ENCODE measurements at regions not wholly inside any gene's neighbourhood (a gene's known extent, or its start where the extent isn't known, plus 50 kb on each side); places are given as distances from the start of the nearest gene placed in this dataset.
"Not testable (repeated sequence)": the region's sequence is repeated elsewhere in the genome, so short reads cannot be mapped to it uniquely, and the experiment has no call there.

GRCh38 chr2:150107816-150108215 lies 379.7 kb downstream of the RND3 start:
- DNase-seq, result no peak

- no peak for DNase-seq
These were observed 380.3 kb downstream of the RND3 start for GRCh38 chr2:150107170-150107569.

- DNase-seq, result no peak
These were observed 385.5 kb downstream of the RND3 start for GRCh38 chr2:150101947-150102346.

- DNase-seq, result no peak
These were observed 386.6 kb downstream of the RND3 start for GRCh38 chr2:150100834-150101233.

GRCh38 chr2:150100336-150100735 lies 387.1 kb downstream of the RND3 start:
- DNase-seq, result no peak

GRCh38 chr2:150099805-150100204 lies 387.7 kb downstream of the RND3 start:
- DNase-seq, result no peak

- DNase-seq, result no peak
These were observed 389.5 kb downstream of the RND3 start for GRCh38 chr2:150097901-150098531.

GRCh38 chr2:150097402-150097801 lies 390.1 kb downstream of the RND3 start:
- no peak for DNase-seq

GRCh38 chr2:150095361-150096095 lies 391.9 kb downstream of the RND3 start:
- DNase-seq, result peak in 1 of 3 donors; percentile 61

- DNase-seq, result peak; percentile 51 to 60 (median 59)
These were observed 395.6 kb downstream of the RND3 start for GRCh38 chr2:150091846-150092245.

GRCh38 chr2:150090031-150090430 lies 397.4 kb downstream of the RND3 start:
- DNase-seq, result no peak

GRCh38 chr2:150088538-150088937 lies 398.9 kb downstream of the RND3 start:
- no peak for DNase-seq

GRCh38 chr2:150085478-150085877 lies 402.0 kb downstream of the RND3 start:
- DNase-seq, result no peak

GRCh38 chr2:150081775-150082481 lies 405.5 kb downstream of the RND3 start:
- peak; percentile 74 to 93 (median 81) for DNase-seq

GRCh38 chr2:150076281-150076680 lies 411.2 kb downstream of the RND3 start:
- peak in 2 of 3 donors; percentile 30 to 55 for DNase-seq

- peak in 1 of 3 donors; percentile 66 for DNase-seq
These were observed 411.6 kb downstream of the RND3 start for GRCh38 chr2:150075831-150076230.

GRCh38 chr2:150066490-150066889 lies 421.0 kb downstream of the RND3 start:
- no peak for DNase-seq

GRCh38 chr2:150063931-150064548 lies 423.4 kb downstream of the RND3 start:
- DNase-seq, result peak in 2 of 3 donors; percentile 58 to 75

GRCh38 chr2:150063432-150063889 lies 424.0 kb downstream of the RND3 start:
- DNase-seq, result peak; percentile 38 to 83 (median 57)

GRCh38 chr2:150062416-150062815 lies 425.1 kb downstream of the RND3 start:
- peak; percentile 70 to 91 (median 84) for DNase-seq

GRCh38 chr2:150060341-150060740 lies 427.1 kb downstream of the RND3 start:
- peak in 2 of 3 donors; percentile 40 to 69 for DNase-seq

- not testable (repeated sequence) for DNase-seq
These were observed 427.8 kb downstream of the RND3 start for GRCh38 chr2:150059676-150060075.
